ENCODE measurements at regions not wholly inside any gene's neighbourhood (a gene's known extent, or its start where the extent isn't known, plus 50 kb on each side); places are given as distances from the start of the nearest gene placed in this dataset.

DNA sequence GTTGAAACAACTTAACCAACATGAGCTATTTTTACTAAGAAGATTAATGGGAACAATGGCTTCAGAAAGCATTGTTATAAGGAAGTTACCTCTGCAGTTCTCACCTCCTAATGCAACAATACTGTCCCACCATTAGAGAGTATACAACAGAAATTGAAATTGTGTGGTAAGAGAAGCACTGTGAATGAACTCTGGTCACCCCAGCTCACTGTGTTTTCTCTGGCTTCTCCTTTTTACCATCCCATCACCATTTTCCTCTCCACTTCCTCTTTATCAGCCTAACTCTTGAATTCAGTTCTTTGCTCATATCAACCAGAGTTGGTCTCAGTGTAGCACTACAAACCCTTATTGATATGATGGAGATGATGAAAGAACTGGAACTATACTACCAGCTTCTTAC lies 138.0 kb upstream of the POU2AF2 start:
- Mint-ChIP-seq H3K9me3 (ENCODE audit: unreplicated experiment) (no peaks in the 10 kb centered on the region), H3K4me1 (ENCODE audit: unreplicated experiment) (peaks cover 3% of the 10 kb centered on the region), H3K4me3 (ENCODE audit: unreplicated experiment) (no peak overlapping the region)

GRCh38 chr11:111106641-111107040 lies 138.9 kb upstream of the POU2AF2 start:
- Mint-ChIP-seq H3K27ac (ENCODE audit: unreplicated experiment) (no peak overlapping the region), H3K27me3 (ENCODE audit: unreplicated experiment) (peaks cover under 1% of the 10 kb centered on the region), H3K9me3 (ENCODE audit: unreplicated experiment) (no peaks in the 10 kb centered on the region), H3K4me3 (ENCODE audit: unreplicated experiment) (no peak overlapping the region), H3K4me1 (ENCODE audit: unreplicated experiment) (no peaks in the 10 kb centered on the region), H3K36me3 (ENCODE audit: low read depth, unreplicated experiment) (no peaks in the 10 kb centered on the region)
- no peak for DNase-seq (ENCODE audit: low spot score)
- TF ChIP-seq, protein P1, sequence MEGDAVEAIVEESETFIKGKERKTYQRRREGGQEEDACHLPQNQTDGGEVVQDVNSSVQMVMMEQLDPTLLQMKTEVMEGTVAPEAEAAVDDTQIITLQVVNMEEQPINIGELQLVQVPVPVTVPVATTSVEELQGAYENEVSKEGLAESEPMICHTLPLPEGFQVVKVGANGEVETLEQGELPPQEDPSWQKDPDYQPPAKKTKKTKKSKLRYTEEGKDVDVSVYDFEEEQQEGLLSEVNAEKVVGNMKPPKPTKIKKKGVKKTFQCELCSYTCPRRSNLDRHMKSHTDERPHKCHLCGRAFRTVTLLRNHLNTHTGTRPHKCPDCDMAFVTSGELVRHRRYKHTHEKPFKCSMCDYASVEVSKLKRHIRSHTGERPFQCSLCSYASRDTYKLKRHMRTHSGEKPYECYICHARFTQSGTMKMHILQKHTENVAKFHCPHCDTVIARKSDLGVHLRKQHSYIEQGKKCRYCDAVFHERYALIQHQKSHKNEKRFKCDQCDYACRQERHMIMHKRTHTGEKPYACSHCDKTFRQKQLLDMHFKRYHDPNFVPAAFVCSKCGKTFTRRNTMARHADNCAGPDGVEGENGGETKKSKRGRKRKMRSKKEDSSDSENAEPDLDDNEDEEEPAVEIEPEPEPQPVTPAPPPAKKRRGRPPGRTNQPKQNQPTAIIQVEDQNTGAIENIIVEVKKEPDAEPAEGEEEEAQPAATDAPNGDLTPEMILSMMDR (IDR thresholded peaks at IDR 0.05; ENCODE audit: unreplicated experiment) = no peak

More for the DNA sequence above, 138.0 kb upstream of the POU2AF2 start:
- Mint-ChIP-seq H3K27ac (ENCODE audit: unreplicated experiment) (no peak overlapping the region), H3K36me3 (ENCODE audit: low read depth, unreplicated experiment) (no peaks in the 10 kb centered on the region), H3K27me3 (ENCODE audit: unreplicated experiment) (peaks cover 1% of the 10 kb centered on the region)
- no peak for DNase-seq (ENCODE audit: low spot score)
- TF ChIP-seq, protein P1 (IDR thresholded peaks at IDR 0.05; ENCODE audit: unreplicated experiment) = no peak

- Mint-ChIP-seq H3K27me3 (ENCODE audit: unreplicated experiment) (no peaks in the 10 kb centered on the region), H3K4me3 (ENCODE audit: unreplicated experiment) (no peak overlapping the region)
Measured at GRCh38 chr11:111105566-111105965, 140.0 kb upstream of the POU2AF2 start.

GRCh38 chr11:111104185-111104584 lies 141.3 kb upstream of the POU2AF2 start:
- Mint-ChIP-seq H3K36me3 (ENCODE audit: low read depth, unreplicated experiment) (no peaks in the 10 kb centered on the region), H3K4me1 (ENCODE audit: unreplicated experiment) (no peaks in the 10 kb centered on the region), H3K27ac (ENCODE audit: unreplicated experiment) (no peak overlapping the region), H3K4me3 (ENCODE audit: unreplicated experiment) (no peak overlapping the region), H3K9me3 (ENCODE audit: unreplicated experiment) (no peaks in the 10 kb centered on the region), H3K27me3 (ENCODE audit: unreplicated experiment) (no peaks in the 10 kb centered on the region)
- no peak for DNase-seq (ENCODE audit: low spot score)
- TF ChIP-seq, protein P1 (IDR thresholded peaks at IDR 0.05; ENCODE audit: unreplicated experiment) = no peak

More at GRCh38 chr11:111105566-111105965, 140.0 kb upstream of the POU2AF2 start:
- H3K36me3 Mint-ChIP-seq (ENCODE audit: low read depth, unreplicated experiment) = no peaks in the 10 kb centered on the region
- TF ChIP-seq, protein P1 (IDR thresholded peaks at IDR 0.05; ENCODE audit: unreplicated experiment) = no peak
- DNase-seq (ENCODE audit: low spot score) = no peak
- no peaks in the 10 kb centered on the region for H3K4me1 Mint-ChIP-seq (ENCODE audit: unreplicated experiment)
- no peak overlapping the region for H3K27ac Mint-ChIP-seq (ENCODE audit: unreplicated experiment)
- no peaks in the 10 kb centered on the region for H3K9me3 Mint-ChIP-seq (ENCODE audit: unreplicated experiment)

DNA sequence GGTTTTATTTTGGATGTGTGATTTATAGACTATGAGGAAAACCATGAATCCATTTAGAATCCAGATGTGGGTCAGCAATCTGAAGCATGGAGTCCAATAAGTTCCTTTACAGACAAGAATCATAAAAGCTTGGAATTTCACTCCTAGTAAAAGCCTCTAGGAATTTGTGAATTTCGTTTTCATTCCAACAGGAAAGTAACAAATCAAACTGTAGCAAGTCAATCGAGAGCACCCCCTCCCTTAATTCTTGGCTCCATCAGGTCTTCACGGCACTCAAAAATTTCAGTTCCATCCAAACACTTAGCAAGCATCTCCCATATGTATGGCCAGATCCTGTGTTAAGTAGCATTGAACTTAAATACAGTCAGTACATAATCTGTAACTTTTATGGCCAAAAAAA lies 143.6 kb upstream of the POU2AF2 start:
- H3K36me3 Mint-ChIP-seq (ENCODE audit: low read depth, unreplicated experiment) = no peaks in the 10 kb centered on the region

More for the DNA sequence above, 143.6 kb upstream of the POU2AF2 start:
- no peaks in the 10 kb centered on the region for H3K4me1 Mint-ChIP-seq (ENCODE audit: unreplicated experiment)
- no peaks in the 10 kb centered on the region for H3K27me3 Mint-ChIP-seq (ENCODE audit: unreplicated experiment)
- H3K4me3 Mint-ChIP-seq (ENCODE audit: unreplicated experiment) = no peak overlapping the region
- H3K27ac Mint-ChIP-seq (ENCODE audit: unreplicated experiment) = no peak overlapping the region
- no peaks in the 10 kb centered on the region for H3K9me3 Mint-ChIP-seq (ENCODE audit: unreplicated experiment)
- DNase-seq (ENCODE audit: low spot score) = no peak
- TF ChIP-seq, protein P1 (IDR thresholded peaks at IDR 0.05; ENCODE audit: unreplicated experiment) = no peak
